ENCODE measurements at regions not wholly inside any gene's neighbourhood (a gene's known extent, or its start where the extent isn't known, plus 50 kb on each side); places are given as distances from the start of the nearest gene placed in this dataset.

DNA sequence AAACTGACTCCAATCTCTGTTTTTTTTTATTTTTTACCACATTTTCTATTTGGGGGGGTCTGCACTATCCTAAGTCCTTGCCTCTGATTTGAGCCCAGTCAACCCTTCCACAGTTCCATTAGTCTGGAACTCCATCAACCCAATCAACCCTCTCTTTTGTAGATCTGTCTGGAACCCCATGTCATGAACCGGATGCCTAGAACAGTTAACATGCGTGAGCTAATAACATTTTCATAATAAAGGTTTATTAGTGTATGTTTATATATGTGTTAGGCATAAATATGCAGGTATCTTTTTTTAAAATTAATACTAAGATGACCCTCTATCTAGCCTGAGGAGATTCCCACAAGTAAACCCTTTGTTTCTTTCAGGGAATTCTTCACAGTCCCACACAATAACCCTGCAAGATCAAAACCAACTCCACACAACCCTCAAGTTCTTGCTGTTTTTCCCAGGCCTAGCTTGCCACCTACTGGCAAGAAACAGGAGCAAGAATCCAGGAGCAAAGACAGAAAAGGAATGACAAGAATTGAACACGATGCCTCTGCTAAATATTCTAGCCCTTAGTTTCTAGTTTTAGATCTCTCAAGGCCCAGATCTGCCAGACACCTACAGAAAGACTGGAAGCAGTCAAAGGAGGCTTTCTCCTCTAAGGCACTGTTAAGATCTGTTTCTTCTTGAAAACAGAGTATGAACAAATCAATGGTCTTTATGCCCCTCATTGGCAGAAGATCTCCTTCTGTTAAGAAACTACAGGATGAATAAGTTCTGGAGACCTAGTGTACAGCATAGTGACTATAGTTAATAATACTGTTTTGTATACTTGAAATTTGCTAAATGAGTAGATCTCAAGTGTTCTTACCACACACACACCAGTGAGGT lies 100.4 kb downstream of the TRIM36 start:
- Histone ChIP-seq H2AFZ (ENCODE audit: control insufficient read depth, low read depth, low read length) (peak overlapping the region; percentile 48), H3K9me3 (replicated peaks; ENCODE audit: control insufficient read depth, insufficient read depth, low read length) (peaks cover 10% of the 10 kb centered on the region), H3K4me3 (no peak overlapping the region), H4K20me1 (ENCODE audit: control insufficient read depth, insufficient read depth) (no peaks in the 10 kb centered on the region), H3K4me1 (ENCODE audit: control insufficient read depth, insufficient read depth, low read length) (no peaks in the 10 kb centered on the region), H3K79me2 (ENCODE audit: control insufficient read depth, insufficient read depth, low read length) (no peaks in the 10 kb centered on the region), H3K27ac (ENCODE audit: control insufficient read depth, insufficient read depth) (peak overlapping the region; percentile 48; the same call in 1 of the 2 replicates), H3K36me3 (ENCODE audit: control insufficient read depth in 2 of 2, insufficient read depth in 2 of 2, low read length in 1 of 2) (no peaks in the 10 kb centered on the region), H3K27me3 (replicated peaks in 1 of 2; ENCODE audit: control insufficient read depth in 2 of 2, insufficient read depth in 2 of 2, low read length in 1 of 2) (no peaks in the 10 kb centered on the region), H3K4me2 (ENCODE audit: control insufficient read depth, insufficient read depth) (no peak overlapping the region), H3K9ac (ENCODE audit: control insufficient read depth, insufficient read depth, low read length) (no peak overlapping the region)
- ChIA-PET RAD21 (ENCODE audit: unreplicated experiment) (interaction anchor here (0.6 to 1.8 kb wide), 5 partner anchors 46 to 1457 kb away, joined by 3 to 5 read pairs (median 4); no protein-coding TSS in a partner anchor), SMC1A (ENCODE audit: uncharacterized antibody, unreplicated experiment) (interaction anchor here (0.6 to 2.2 kb wide), 8 partner anchors 20 to 1389 kb away, joined by 3 to 6 read pairs (median 3); no protein-coding TSS in a partner anchor), CTCF (interaction anchor here (0.7 to 3.1 kb wide), 16 partner anchors 11 to 1458 kb away, joined by 3 to 15 read pairs (median 4); no protein-coding TSS in a partner anchor), POLR2A (no interaction called here)
- peak; percentile 70 for ATAC-seq
- no peak for TF ChIP-seq RAD51 (IDR thresholded peaks at IDR 0.05)
- TF ChIP-seq, protein P1, sequence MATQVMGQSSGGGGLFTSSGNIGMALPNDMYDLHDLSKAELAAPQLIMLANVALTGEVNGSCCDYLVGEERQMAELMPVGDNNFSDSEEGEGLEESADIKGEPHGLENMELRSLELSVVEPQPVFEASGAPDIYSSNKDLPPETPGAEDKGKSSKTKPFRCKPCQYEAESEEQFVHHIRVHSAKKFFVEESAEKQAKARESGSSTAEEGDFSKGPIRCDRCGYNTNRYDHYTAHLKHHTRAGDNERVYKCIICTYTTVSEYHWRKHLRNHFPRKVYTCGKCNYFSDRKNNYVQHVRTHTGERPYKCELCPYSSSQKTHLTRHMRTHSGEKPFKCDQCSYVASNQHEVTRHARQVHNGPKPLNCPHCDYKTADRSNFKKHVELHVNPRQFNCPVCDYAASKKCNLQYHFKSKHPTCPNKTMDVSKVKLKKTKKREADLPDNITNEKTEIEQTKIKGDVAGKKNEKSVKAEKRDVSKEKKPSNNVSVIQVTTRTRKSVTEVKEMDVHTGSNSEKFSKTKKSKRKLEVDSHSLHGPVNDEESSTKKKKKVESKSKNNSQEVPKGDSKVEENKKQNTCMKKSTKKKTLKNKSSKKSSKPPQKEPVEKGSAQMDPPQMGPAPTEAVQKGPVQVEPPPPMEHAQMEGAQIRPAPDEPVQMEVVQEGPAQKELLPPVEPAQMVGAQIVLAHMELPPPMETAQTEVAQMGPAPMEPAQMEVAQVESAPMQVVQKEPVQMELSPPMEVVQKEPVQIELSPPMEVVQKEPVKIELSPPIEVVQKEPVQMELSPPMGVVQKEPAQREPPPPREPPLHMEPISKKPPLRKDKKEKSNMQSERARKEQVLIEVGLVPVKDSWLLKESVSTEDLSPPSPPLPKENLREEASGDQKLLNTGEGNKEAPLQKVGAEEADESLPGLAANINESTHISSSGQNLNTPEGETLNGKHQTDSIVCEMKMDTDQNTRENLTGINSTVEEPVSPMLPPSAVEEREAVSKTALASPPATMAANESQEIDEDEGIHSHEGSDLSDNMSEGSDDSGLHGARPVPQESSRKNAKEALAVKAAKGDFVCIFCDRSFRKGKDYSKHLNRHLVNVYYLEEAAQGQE (IDR thresholded peaks at IDR 0.05; ENCODE audit: low read depth, low read length): no peak
- TF ChIP-seq, protein P2, sequence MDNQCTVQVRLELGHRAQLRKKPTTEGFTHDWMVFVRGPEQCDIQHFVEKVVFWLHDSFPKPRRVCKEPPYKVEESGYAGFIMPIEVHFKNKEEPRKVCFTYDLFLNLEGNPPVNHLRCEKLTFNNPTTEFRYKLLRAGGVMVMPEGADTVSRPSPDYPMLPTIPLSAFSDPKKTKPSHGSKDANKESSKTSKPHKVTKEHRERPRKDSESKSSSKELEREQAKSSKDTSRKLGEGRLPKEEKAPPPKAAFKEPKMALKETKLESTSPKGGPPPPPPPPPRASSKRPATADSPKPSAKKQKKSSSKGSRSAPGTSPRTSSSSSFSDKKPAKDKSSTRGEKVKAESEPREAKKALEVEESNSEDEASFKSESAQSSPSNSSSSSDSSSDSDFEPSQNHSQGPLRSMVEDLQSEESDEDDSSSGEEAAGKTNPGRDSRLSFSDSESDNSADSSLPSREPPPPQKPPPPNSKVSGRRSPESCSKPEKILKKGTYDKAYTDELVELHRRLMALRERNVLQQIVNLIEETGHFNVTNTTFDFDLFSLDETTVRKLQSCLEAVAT (IDR thresholded peaks at IDR 0.05): 0 out of 2 replicates have a peak, but pooled peaks have one; percentile 27
- no peak for TF ChIP-seq FOXK2 (IDR thresholded peaks at IDR 0.05)
- peak; percentile 37 to 41; a peak in 3 of 4 replicates for TF ChIP-seq IKZF2 (IDR thresholded peaks at IDR 0.05)
- TF ChIP-seq CTCF (IDR thresholded peaks at IDR 0.05 in 2 of 3, conservative IDR thresholded peaks at IDR 0.05 in 1 of 3; ENCODE audit: control insufficient read depth in 2 of 3, extremely low read depth in 1 of 3, insufficient read depth in 1 of 3, low read depth in 3 of 3, low read length in 3 of 3): peak; percentile 24 to 43 (median 43); a peak in 5 of 6 replicates
- TF ChIP-seq JUNB (IDR thresholded peaks at IDR 0.05): 0 out of 2 replicates have a peak, but pooled peaks have one; percentile 2
- peak; percentile 63 for TF ChIP-seq RAD21 (IDR thresholded peaks at IDR 0.05; ENCODE audit: insufficient read depth, low read depth, low read length)
- 0 out of 2 replicates have a peak, but pooled peaks have one; percentile 0 for TF ChIP-seq ATF2 (IDR thresholded peaks at IDR 0.05; ENCODE audit: low read length)
- no peak for TF ChIP-seq JUND (IDR thresholded peaks at IDR 0.05; ENCODE audit: low read depth, low read length)
- TF ChIP-seq POLR2AphosphoS2 (IDR thresholded peaks at IDR 0.05; ENCODE audit: low read depth, low read length): no peak
- TF ChIP-seq SMC3 (IDR thresholded peaks at IDR 0.05; ENCODE audit: borderline replicate concordance, low read length): peak; percentile 46; the same call in 1 of the 2 replicates
- 62% methylated on average over 3 of the region's 3 CpGs for WGBS (ENCODE audit: insufficient coverage, insufficient replicate concordance, low lambda C conversion rate, missing lambda C conversion rate)
- FAIRE-seq: no peak
- peak; percentile 12 for DNase-seq (ENCODE audit: low read depth, low spot score)
- no TSS peak for BruUV-seq (replicated peaks)
- intact Hi-C loops (cut with micrococcal nuclease; ENCODE audit: unreplicated experiment): loop anchor here (5.0 kb wide), 1 partner anchor 617 kb away; no protein-coding TSS in a partner anchor
- in situ Hi-C loops (cut with MboI): no loop called here
